IMR-90 (cell line): ENCODE measurements at regions not wholly inside any gene's neighbourhood (a gene's known extent, or its start where the extent isn't known, plus 50 kb on each side); places are given as distances from the start of the nearest gene placed in this dataset.

Source experiments
- ATAC-seq: fragments of 200-7000 bp; cut with Tn5 transposase; 2 replicates; pipeline ENCODE4 v1.9.1; 2020; ENCODE audit warnings: low read depth, mild to moderate bottlenecking, moderate library complexity
- BruUV-seq: library from RNA; stranded (reverse); fragments of 400-500 nt; replicated peaks from 2 replicates; lab custom pipeline; 2021; lab: Mats Ljungman, UMichigan
- CTCF ChIA-PET: fragments of 300-600 bp; formaldehyde crosslinking; extraction: SDS; loops from one replicate; lab custom pipeline; 2021; ENCODE audit warnings: antibody characterized with exemption; lab: Yijun Ruan, JAX
- POLR2A ChIA-PET: fragments of 300-600 bp; sonication (Branson Sonifier 250); formaldehyde crosslinking; loops from one replicate; lab custom pipeline; 2022; ENCODE audit warnings: antibody characterized with exemption; ENCODE audit not compliant: unreplicated experiment; lab: Charles Lee
- DNase-seq: peaks from one replicate; pipeline ENCODE4 v3.0.0; 2013
- H2AFZ ChIP-seq: replicated peaks from 2 replicates; pipeline ENCODE3; 2013; ENCODE audit warnings: low read length, mild to moderate bottlenecking; ENCODE audit not compliant: poor library complexity
- H2AK5ac ChIP-seq: 2 replicates; pipeline ENCODE4 v1.6.1; 2013; ENCODE audit warnings: low read depth, low read length, inconsistent platforms
- H2AK9ac ChIP-seq: replicated peaks from 2 replicates; pipeline ENCODE3; 2013; ENCODE audit warnings: mild to moderate bottlenecking, low read depth, low read length, moderate library complexity; ENCODE audit not compliant: poor library complexity
- H2BK120ac ChIP-seq: 2 replicates; pipeline ENCODE4 v1.6.1; 2013; ENCODE audit warnings: low read depth, low read length, inconsistent platforms
- H2BK15ac ChIP-seq: 3 replicates; pipeline ENCODE4 v1.6.1; 2013; ENCODE audit warnings: low read depth, low read length, inconsistent platforms
- H2BK20ac ChIP-seq: 2 replicates; pipeline ENCODE4 v1.6.1; 2013; ENCODE audit warnings: low read depth, mild to moderate bottlenecking, inconsistent platforms, low read length, moderate library complexity
- H2BK5ac ChIP-seq: 2 replicates; pipeline ENCODE4 v1.6.1; 2013; ENCODE audit warnings: mild to moderate bottlenecking, low read depth, low read length, inconsistent platforms; ENCODE audit not compliant: poor library complexity, severe bottlenecking
- H3K14ac ChIP-seq: replicated peaks from 2 replicates; pipeline ENCODE4 v1.6.1; 2013; ENCODE audit warnings: low read depth, low read length, inconsistent platforms
- H3K18ac ChIP-seq: 2 replicates; pipeline ENCODE4 v1.6.1; 2013; ENCODE audit warnings: low read depth, low read length, control low read depth
- H3K23ac ChIP-seq: 2 replicates; pipeline ENCODE4 v1.6.1; 2013; ENCODE audit warnings: low read depth, low read length, inconsistent platforms
- H3K27ac ChIP-seq: 2 replicates; pipeline ENCODE4 v1.5.1; 2013; ENCODE audit warnings: mild to moderate bottlenecking, control low read depth, low read length; ENCODE audit not compliant: insufficient read depth
- H3K27me3 ChIP-seq: 2 replicates; pipeline ENCODE4 v1.6.1; 2013; ENCODE audit warnings: low read length; ENCODE audit not compliant: control insufficient read depth, insufficient read depth
- H3K36me3 ChIP-seq: 2 replicates; pipeline ENCODE4 v1.6.1; 2013; ENCODE audit warnings: low read length, mixed read lengths; ENCODE audit not compliant: control insufficient read depth, insufficient read depth
- H3K4ac ChIP-seq: 2 replicates; pipeline ENCODE4 v1.6.1; 2013; ENCODE audit warnings: low read depth, low read length, inconsistent platforms
- H3K4me1 ChIP-seq: 2 replicates; pipeline ENCODE4 v1.6.1; 2013; ENCODE audit warnings: low read length, mixed read lengths; ENCODE audit not compliant: control insufficient read depth, insufficient read depth
- H3K4me2 ChIP-seq: 2 replicates; pipeline ENCODE4 v1.6.1; 2013; ENCODE audit warnings: low read depth, mild to moderate bottlenecking, control low read depth, low read length, moderate library complexity
- H3K4me3 ChIP-seq: 2 replicates; pipeline ENCODE4 v1.5.1; 2013; ENCODE audit warnings: low read depth, mild to moderate bottlenecking, control low read depth, low read length, moderate library complexity; ENCODE audit not compliant: insufficient read depth
- H3K56ac ChIP-seq: 2 replicates; pipeline ENCODE4 v1.6.1; 2013; ENCODE audit warnings: low read length, inconsistent platforms; ENCODE audit not compliant: insufficient read depth; ENCODE audit errors: extremely low read depth
- H3K79me1 ChIP-seq, 2 experiments: 2 replicates each; pipeline ENCODE4 v1.6.1; 2013; ENCODE audit warnings: low read length in 2 of 2, inconsistent platforms in 1 of 2, low read depth in 1 of 2
- H3K9ac ChIP-seq: 2 replicates; pipeline ENCODE4 v1.6.1; 2013; ENCODE audit warnings: low read depth, low read length, control low read depth
- H3K9me1 ChIP-seq: 2 replicates; pipeline ENCODE4 v1.6.1; 2013; ENCODE audit warnings: low read length, inconsistent platforms; ENCODE audit not compliant: insufficient read depth
- H3K9me3 ChIP-seq: 2 replicates; pipeline ENCODE4 v1.6.1; 2013; ENCODE audit warnings: low read length; ENCODE audit not compliant: control insufficient read depth, insufficient read depth
- H4K20me1 ChIP-seq: 2 replicates; pipeline ENCODE4 v1.6.1; 2013; ENCODE audit warnings: low read length, inconsistent platforms; ENCODE audit not compliant: insufficient read depth
- H4K5ac ChIP-seq: 2 replicates; pipeline ENCODE4 v1.6.1; 2013; ENCODE audit warnings: mild to moderate bottlenecking, low read depth, low read length, control low read depth
- H4K8ac ChIP-seq, 2 experiments: 2 replicates each; pipeline ENCODE4 v1.6.1; 2013; ENCODE audit warnings: low read depth in 2 of 2, low read length in 2 of 2, control low read depth in 1 of 2, inconsistent platforms in 1 of 2
- H4K91ac ChIP-seq: 2 replicates; pipeline ENCODE4 v1.6.1; 2013; ENCODE audit warnings: low read depth, low read length, inconsistent platforms; ENCODE audit not compliant: insufficient read depth
- CHD1 ChIP-seq: IDR thresholded peaks from 2 replicates; pipeline ENCODE4 v1.6.1; 2012; ENCODE audit warnings: low read depth, low read length, improper control_type of control experiment
- FOS ChIP-seq: fragments of 150-350 bp; IDR thresholded peaks from 2 replicates; pipeline ENCODE4 v1.6.1; 2016; ENCODE audit warnings: low read depth, low read length
- MAFK ChIP-seq: IDR thresholded peaks from 2 replicates; pipeline ENCODE4 v1.6.1; 2012; ENCODE audit warnings: low read depth, low read length, improper control_type of control experiment
- NFE2L2 ChIP-seq: fragments of 150-350 bp; IDR thresholded peaks from 2 replicates; pipeline ENCODE4 v1.6.1; 2016; ENCODE audit warnings: low read depth, mild to moderate bottlenecking, low read length
- POLR2A ChIP-seq: IDR thresholded peaks from 2 replicates; pipeline ENCODE4 v1.6.1; 2012; ENCODE audit warnings: mild to moderate bottlenecking, low read depth, low read length
- RCOR1 ChIP-seq: IDR thresholded peaks from 2 replicates; pipeline ENCODE4 v1.6.1; 2012; ENCODE audit warnings: mild to moderate bottlenecking, low read length, improper control_type of control experiment; ENCODE audit not compliant: insufficient replicate concordance
- RFX5 ChIP-seq: IDR thresholded peaks from 2 replicates; pipeline ENCODE4 v1.8.0; 2012; ENCODE audit warnings: low read depth, mild to moderate bottlenecking, low read length, moderate library complexity
- SMC3 ChIP-seq: fragments of 150-350 bp; IDR thresholded peaks from 2 replicates; pipeline ENCODE4 v1.6.1; 2016; ENCODE audit warnings: low read depth, mild to moderate bottlenecking, antibody characterized with exemption, low read length, moderate library complexity
- USF2 ChIP-seq: fragments of 150-350 bp; IDR thresholded peaks from 2 replicates; pipeline ENCODE4 v1.6.1; 2017; ENCODE audit warnings: mild to moderate bottlenecking, antibody characterized with exemption, low read length, low read depth
- WGBS, 2 experiments: methylation state at CpG; one replicate each; pipeline versions ENCODE4 v1.1.5 to v1.1.7; 2013; ENCODE audit warnings: missing lambda C conversion rate in 2 of 2; ENCODE audit not compliant: insufficient read length in 1 of 2; ENCODE audit errors: extremely low coverage in 2 of 2; 5-methylcytosine and 5-hydroxymethylcytosine counted together
- dilution Hi-C: fragments of 300-500 bp; cut with HindIII; formaldehyde crosslinking; loops from one replicate; pipeline ENCODE4 v1.14.3; 2018; ENCODE audit warnings: low sequenced_read_pairs; ENCODE audit not compliant: unreplicated experiment
- in situ Hi-C: fragments of 300-500 bp; cut with MboI; formaldehyde crosslinking; loops from 3 replicates; pipeline ENCODE4 v1.14.3; 2019; ENCODE audit warnings: low sequenced_read_pairs, inconsistent platforms, mixed read lengths
- intact Hi-C: fragments of 100-400 bp; cut with micrococcal nuclease; formaldehyde crosslinking; loops from 2 replicates; pipeline ENCODE4 v1.10.0; 2022

- Histone ChIP-seq H2BK20ac (no peak overlapping the region), H3K9ac (no peak overlapping the region), H2AK5ac (no peak overlapping the region), H3K79me1 (no peaks in the 10 kb centered on the region), H2BK15ac (no peak overlapping the region), H3K14ac (no peak overlapping the region), H3K27ac (no peak overlapping the region), H4K91ac (no peak overlapping the region), H2AK9ac (no peak overlapping the region), H3K4ac (no peak overlapping the region), H2BK5ac (no peak overlapping the region), H3K4me3 (no peak overlapping the region), H3K4me2 (no peak overlapping the region), H2AFZ (no peak overlapping the region), H3K9me1 (no peaks in the 10 kb centered on the region), H4K20me1 (no peaks in the 10 kb centered on the region), H4K5ac (no peak overlapping the region), H3K23ac (no peak overlapping the region), H3K18ac (no peak overlapping the region), H3K56ac (no peak overlapping the region), H3K27me3 (no peaks in the 10 kb centered on the region), H2BK120ac (no peak overlapping the region), H3K9me3 (peaks cover 11% of the 10 kb centered on the region; the same call in 1 of the 2 replicates), H4K8ac (no peak overlapping the region), H3K4me1 (no peaks in the 10 kb centered on the region), H3K36me3 (no peaks in the 10 kb centered on the region)
- intact Hi-C loops, result no loop called here
- in situ Hi-C loops, result no loop called here
- dilution Hi-C loops, result no loop called here
- ChIA-PET POLR2A (no interaction called here), CTCF (no interaction called here)
- TF ChIP-seq CHD1, result no peak
- no peak for TF ChIP-seq POLR2A
- TF ChIP-seq USF2, result no peak
- TF ChIP-seq FOS, result no peak
- TF ChIP-seq NFE2L2, result no peak
- no peak for TF ChIP-seq RFX5
- TF ChIP-seq MAFK, result no peak
- TF ChIP-seq RCOR1, result no peak
- no peak for TF ChIP-seq SMC3
- WGBS, 2 experiments, result no CpG with 5 or more reads among the region's 2 CpGs
- ATAC-seq (no peak), DNase-seq (no peak)
- BruUV-seq, result no TSS peak
Observed at GRCh38 chr12:33562401-33562800, 122.8 kb upstream of the SYT10 start.
